Tongue (tissue), 1 donor: ENCODE measurements at regions not wholly inside any gene's neighbourhood (a gene's known extent, or its start where the extent isn't known, plus 50 kb on each side); places are given as distances from the start of the nearest gene placed in this dataset.
"Not testable (repeated sequence)": the region's sequence is repeated elsewhere in the genome, so short reads cannot be mapped to it uniquely, and the experiment has no call there.

Experiments used
- DNase-seq: peaks from one replicate; pipeline ENCODE4 v3.0.0-alpha.2; 2015

DNA sequence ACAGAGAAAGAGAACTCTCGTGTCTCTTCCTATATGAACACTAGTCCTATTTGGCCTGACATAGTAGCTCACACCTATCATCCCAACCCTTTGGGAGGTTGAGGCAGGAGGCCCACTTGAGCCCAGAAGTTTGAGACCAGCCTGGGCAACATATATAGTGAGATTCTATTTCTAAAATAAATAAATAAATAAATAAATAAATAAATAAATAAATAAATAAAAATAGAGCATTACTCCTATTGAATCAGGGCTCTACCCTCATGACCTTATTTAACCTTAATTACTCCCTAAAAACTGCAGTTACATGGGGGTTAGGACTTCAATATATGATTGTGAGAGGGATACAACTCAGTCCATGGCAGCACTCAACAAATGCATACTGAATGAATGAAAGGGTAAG, 61.2 kb upstream of the GSC start:
- DNase-seq, result no peak

DNA sequence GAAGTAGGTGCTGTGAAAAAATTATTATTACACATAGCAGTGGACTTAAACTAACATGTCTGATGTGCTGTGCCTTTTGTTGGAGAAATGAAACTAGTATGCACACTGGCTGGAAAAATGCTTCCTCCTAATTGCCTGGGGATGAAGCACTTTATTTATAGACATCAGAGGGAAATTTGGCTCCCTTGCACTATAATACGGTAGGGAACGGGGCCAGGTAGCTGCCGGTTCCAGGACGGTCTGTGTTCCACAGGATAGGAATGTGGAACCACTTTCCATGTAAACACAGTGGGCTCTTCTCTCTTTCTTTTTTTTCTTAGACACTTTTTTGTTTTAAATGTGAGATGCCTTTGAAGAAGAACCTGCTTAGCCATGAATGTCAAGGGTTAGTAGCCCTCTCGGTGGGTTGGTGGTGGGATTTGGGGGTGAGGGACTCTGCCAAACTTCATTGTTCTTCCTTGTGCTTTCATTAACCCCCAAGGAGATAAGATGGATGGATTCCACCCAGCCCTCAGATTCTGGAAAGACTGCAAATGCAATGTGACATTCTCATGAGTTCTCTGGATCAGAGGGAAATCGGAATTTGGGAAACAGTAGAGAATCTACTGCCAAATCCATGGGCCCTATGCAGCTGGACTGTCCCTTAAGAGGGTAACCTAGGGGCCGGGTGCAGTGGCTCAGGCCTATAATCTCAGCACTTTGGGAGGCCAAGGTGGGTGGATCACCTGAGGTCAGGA, 58.0 kb upstream of the GSC start:
- DNase-seq, result peak; percentile 86

- DNase-seq, result no peak
Measured at GRCh38 chr14:94826774-94827173, 56.9 kb upstream of the GSC start.

GRCh38 chr14:94823556-94824341, 53.8 kb upstream of the GSC start:
- DNase-seq, result no peak

- DNase-seq, result no peak
Measured at GRCh38 chr14:94821705-94822104, 51.8 kb upstream of the GSC start.

GRCh38 chr14:94820932-94821331, 51.0 kb upstream of the GSC start:
- DNase-seq, result not testable (repeated sequence)
